Transverse colon (tissue), 3 donors: ENCODE measurements at regions not wholly inside any gene's neighbourhood (a gene's known extent, or its start where the extent isn't known, plus 50 kb on each side); places are given as distances from the start of the nearest gene placed in this dataset.

Experiments
- POLR2A ChIP-seq: fragments of 450-650 bp; IDR thresholded peaks from one replicate; pipeline ENCODE4 v1.6.1; 2016; ENCODE audit warnings: antibody characterized with exemption, mild to moderate bottlenecking, moderate library complexity
- TF ChIP-seq, protein P1 (sequence below), 5 experiments: fragments of 200-600 bp in 3 of 5; fragments of 450-650 bp in 2 of 5; sonication (generic) in 3 of 5; IDR thresholded peaks; 1 replicate in 2 of 5; 2 replicates in 3 of 5; pipeline ENCODE4 v1.5.1; 2016 to 2017; ENCODE audit warnings: antibody characterized with exemption in 5 of 5, inconsistent platforms in 3 of 5, mild to moderate bottlenecking in 2 of 5, moderate library complexity in 1 of 5

- TF ChIP-seq, protein P1, sequence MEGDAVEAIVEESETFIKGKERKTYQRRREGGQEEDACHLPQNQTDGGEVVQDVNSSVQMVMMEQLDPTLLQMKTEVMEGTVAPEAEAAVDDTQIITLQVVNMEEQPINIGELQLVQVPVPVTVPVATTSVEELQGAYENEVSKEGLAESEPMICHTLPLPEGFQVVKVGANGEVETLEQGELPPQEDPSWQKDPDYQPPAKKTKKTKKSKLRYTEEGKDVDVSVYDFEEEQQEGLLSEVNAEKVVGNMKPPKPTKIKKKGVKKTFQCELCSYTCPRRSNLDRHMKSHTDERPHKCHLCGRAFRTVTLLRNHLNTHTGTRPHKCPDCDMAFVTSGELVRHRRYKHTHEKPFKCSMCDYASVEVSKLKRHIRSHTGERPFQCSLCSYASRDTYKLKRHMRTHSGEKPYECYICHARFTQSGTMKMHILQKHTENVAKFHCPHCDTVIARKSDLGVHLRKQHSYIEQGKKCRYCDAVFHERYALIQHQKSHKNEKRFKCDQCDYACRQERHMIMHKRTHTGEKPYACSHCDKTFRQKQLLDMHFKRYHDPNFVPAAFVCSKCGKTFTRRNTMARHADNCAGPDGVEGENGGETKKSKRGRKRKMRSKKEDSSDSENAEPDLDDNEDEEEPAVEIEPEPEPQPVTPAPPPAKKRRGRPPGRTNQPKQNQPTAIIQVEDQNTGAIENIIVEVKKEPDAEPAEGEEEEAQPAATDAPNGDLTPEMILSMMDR (IDR thresholded peaks at IDR 0.05): no peak
- TF ChIP-seq POLR2A: no peak
These were observed 81.2 kb downstream of the CYB561 start for GRCh38 chr17:63364944-63365343.
